Subcutaneous abdominal adipose tissue (tissue), 5 donors: ENCODE measurements at regions not wholly inside any gene's neighbourhood (a gene's known extent, or its start where the extent isn't known, plus 50 kb on each side); places are given as distances from the start of the nearest gene placed in this dataset.

Source experiments
- H3K27ac ChIP-seq: one replicate; pipeline ENCODE4 v1.7.0; 2013; ENCODE audit warnings: low read depth, mild to moderate bottlenecking, inconsistent platforms, low read length, moderate library complexity
- H3K27me3 ChIP-seq, 5 donors: one replicate each; pipeline ENCODE4 v1.7.0; 2013; ENCODE audit warnings: low read length in 5 of 5, inconsistent platforms in 1 of 5; ENCODE audit not compliant: control insufficient read depth in 5 of 5, insufficient read depth in 4 of 5
- H3K36me3 ChIP-seq, 5 donors: one replicate each; pipeline ENCODE4 v1.7.0; 2013; ENCODE audit warnings: low read length in 5 of 5; ENCODE audit not compliant: control insufficient read depth in 5 of 5, insufficient read depth in 5 of 5
- H3K4me1 ChIP-seq, 5 donors: one replicate each; pipeline ENCODE4 v1.7.0; 2013; ENCODE audit warnings: low read length in 5 of 5, mild to moderate bottlenecking in 3 of 5, moderate library complexity in 1 of 5; ENCODE audit not compliant: control insufficient read depth in 5 of 5, insufficient read depth in 5 of 5
- H3K4me3 ChIP-seq, 5 donors: one replicate each; pipeline ENCODE4 v1.7.0; 2013; ENCODE audit warnings: low read length in 5 of 5, low read depth in 1 of 5
- H3K9ac ChIP-seq, 5 donors: one replicate each; pipeline ENCODE4 v1.7.0; 2013; ENCODE audit warnings: low read length in 5 of 5, mild to moderate bottlenecking in 4 of 5, moderate library complexity in 3 of 5
- H3K9me3 ChIP-seq, 5 donors: one replicate each; pipeline ENCODE4 v1.7.0; 2013; ENCODE audit warnings: low read length in 5 of 5; ENCODE audit not compliant: control insufficient read depth in 5 of 5
- donor health status: healthy.
- donor health status: healthy.
- donor health status: healthy.
- donor health status: healthy.
- donor health status: healthy.

DNA sequence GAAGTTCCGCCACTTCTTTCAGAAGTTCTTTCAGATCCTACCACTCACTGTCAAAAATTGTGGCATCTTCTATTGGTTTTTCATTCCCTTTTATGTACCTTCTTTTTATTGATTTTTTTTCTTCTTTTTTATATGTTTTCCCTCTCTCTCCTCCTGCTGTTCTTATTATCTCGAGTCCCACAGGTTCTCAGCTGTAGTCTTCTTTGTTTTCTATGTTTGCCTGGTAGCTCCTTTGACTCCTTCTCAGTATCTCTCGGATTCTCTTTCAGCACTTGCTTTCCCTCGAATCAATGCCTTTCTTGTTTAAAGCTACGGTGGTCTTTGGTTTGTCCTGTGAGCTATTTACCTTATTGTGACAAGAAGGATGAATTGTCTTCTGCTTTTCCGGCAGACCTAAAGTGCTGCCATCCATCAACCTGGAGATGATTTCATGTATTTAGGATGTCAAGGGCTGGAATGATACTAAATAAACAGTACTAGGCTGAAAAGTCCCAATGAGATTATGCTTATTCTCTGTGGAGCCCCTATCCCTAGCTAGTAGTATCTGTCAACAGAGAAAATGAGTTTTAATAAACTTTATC is 541.7 kb downstream of the NOVA1 start:
- Histone ChIP-seq H3K36me3 (no peaks in the 10 kb centered on the region), H3K9me3 (peaks cover 0 to 2% (median 0%) of the 10 kb centered on the region in 5 donors), H3K9ac (no peak overlapping the region), H3K27ac (no peak overlapping the region), H3K27me3 (no peaks in the 10 kb centered on the region), H3K4me3 (no peak overlapping the region), H3K4me1 (no peaks in the 10 kb centered on the region)

DNA sequence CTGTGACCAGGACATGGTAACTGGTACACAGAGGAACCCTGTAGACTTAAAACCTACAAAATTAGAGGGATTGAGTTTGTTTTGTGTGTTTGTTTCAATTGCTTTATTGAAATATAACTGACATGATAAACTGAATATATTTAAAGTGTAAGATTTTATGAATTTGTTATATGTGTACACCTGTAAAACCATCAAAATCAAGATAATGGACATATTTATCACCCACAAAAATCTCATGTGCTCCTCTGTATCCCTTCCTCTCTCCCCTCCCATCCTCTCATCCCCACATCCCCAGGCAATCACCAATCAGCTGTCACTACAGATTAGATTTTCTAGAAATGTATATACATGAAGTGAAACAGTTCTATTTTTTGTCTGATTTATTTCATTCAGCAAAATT is 565.5 kb downstream of the NOVA1 start:
- H3K9me3 ChIP-seq, result no peaks in the 10 kb centered on the region
- no peaks in the 10 kb centered on the region for H3K36me3 ChIP-seq
- H3K27ac ChIP-seq, result no peak overlapping the region
- H3K9ac ChIP-seq, result no peak overlapping the region
- no peaks in the 10 kb centered on the region for H3K27me3 ChIP-seq
- no peaks in the 10 kb centered on the region for H3K4me1 ChIP-seq
- H3K4me3 ChIP-seq, result no peak overlapping the region

- Histone ChIP-seq H3K4me3 (no peak overlapping the region), H3K4me1 (no peaks in the 10 kb centered on the region), H3K27me3 (no peaks in the 10 kb centered on the region), H3K27ac (no peak overlapping the region), H3K9me3 (no peaks in the 10 kb centered on the region), H3K9ac (no peak overlapping the region), H3K36me3 (no peaks in the 10 kb centered on the region)
Measured at GRCh38 chr14:26026384-26026783, 571.4 kb downstream of the NOVA1 start.

DNA sequence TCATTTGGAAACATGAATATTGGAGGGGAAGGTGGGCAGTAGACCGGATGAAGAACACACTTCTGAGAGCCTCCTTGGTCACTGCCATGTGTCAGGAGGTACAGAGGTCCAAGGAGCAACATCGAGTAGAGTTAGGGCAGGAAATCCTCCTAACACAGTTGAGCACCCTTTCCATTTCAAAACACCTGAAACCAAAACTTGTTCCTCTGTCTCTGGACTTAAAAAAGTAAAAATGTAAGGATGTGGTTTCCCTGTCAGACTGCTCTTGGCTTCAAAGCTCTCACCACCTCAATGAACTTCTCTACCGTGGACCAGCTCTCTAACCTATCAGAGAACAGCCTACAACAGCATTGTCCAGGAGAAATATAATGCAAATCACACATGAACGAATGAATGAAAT is 573.9 kb downstream of the NOVA1 start:
- no peaks in the 10 kb centered on the region for H3K36me3 ChIP-seq
- no peak overlapping the region for H3K27ac ChIP-seq
- H3K4me1 ChIP-seq, result no peaks in the 10 kb centered on the region
- no peak overlapping the region for H3K4me3 ChIP-seq
- no peaks in the 10 kb centered on the region for H3K9me3 ChIP-seq
- H3K27me3 ChIP-seq, result no peaks in the 10 kb centered on the region
- no peak overlapping the region for H3K9ac ChIP-seq

DNA sequence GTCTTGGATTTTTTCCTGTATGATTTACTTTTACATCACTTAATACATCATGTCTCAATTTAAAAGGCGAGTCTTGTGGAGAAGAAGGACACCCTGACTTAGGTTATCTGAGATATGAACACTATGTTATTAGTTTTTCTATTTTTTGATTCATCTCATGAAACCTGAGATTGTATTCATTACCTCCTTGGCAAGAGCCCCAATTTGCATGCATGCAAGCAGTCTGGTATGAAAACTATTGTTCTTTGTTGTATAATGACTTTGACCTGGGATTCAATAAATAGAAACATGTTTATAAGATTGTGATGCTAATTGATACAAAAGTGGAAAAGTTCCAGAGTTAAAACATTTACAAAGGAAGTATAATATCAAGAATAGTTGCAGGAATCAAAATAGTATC is 576.1 kb downstream of the NOVA1 start:
- Histone ChIP-seq H3K27ac (no peak overlapping the region), H3K9me3 (no peaks in the 10 kb centered on the region), H3K36me3 (no peaks in the 10 kb centered on the region), H3K9ac (no peak overlapping the region), H3K4me1 (no peaks in the 10 kb centered on the region), H3K4me3 (no peak overlapping the region), H3K27me3 (no peaks in the 10 kb centered on the region)

DNA sequence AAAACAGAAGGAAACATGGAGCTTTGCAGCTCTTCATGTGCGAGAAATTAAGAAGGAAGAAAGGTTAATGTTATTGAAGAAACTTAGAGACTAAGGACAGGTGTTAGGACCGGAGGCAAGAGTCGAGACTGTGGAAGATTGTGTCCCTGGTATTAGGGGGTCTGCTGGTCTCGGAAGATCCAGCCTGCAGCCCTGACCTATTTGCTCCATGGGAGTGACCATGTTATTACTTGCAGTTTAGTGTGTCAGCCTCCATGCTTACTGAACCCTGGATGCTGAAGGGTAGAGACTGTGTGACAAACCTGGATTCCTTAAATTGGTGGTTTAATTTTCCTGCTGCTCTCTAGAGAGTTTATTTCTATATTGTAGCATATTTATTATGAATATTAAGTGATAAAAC is 580.6 kb downstream of the NOVA1 start:
- Histone ChIP-seq H3K9me3 (no peaks in the 10 kb centered on the region), H3K9ac (no peak overlapping the region), H3K4me3 (no peak overlapping the region), H3K27me3 (no peaks in the 10 kb centered on the region), H3K27ac (no peak overlapping the region), H3K36me3 (no peaks in the 10 kb centered on the region), H3K4me1 (no peaks in the 10 kb centered on the region)

GRCh38 chr14:26008290-26008689 is 589.5 kb downstream of the NOVA1 start:
- Histone ChIP-seq H3K9me3 (no peaks in the 10 kb centered on the region), H3K36me3 (no peaks in the 10 kb centered on the region), H3K4me1 (no peaks in the 10 kb centered on the region), H3K27me3 (no peaks in the 10 kb centered on the region), H3K9ac (no peak overlapping the region), H3K4me3 (no peak overlapping the region), H3K27ac (no peak overlapping the region)

DNA sequence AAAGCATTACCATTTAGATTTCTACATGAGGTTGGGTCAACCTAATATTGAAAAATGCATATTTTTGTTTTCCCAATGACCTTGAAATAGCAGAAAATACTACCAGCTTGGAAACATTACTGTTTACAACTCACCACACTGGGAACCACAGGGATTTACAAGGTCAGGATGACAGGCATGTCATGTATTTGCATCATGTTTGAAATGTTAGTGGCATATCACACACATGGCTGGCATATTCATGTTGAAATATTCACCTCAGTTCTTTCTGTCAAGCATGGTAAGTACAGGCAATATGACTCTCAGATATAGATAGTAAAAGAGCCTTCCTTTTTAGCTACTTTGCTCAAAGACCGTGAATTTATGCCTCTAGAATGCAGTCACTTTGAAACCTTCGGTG is 593.5 kb downstream of the NOVA1 start:
- Histone ChIP-seq H3K36me3 (no peaks in the 10 kb centered on the region), H3K4me1 (no peaks in the 10 kb centered on the region), H3K4me3 (no peak overlapping the region), H3K9me3 (no peaks in the 10 kb centered on the region), H3K9ac (no peak overlapping the region), H3K27me3 (no peaks in the 10 kb centered on the region), H3K27ac (no peak overlapping the region)

DNA sequence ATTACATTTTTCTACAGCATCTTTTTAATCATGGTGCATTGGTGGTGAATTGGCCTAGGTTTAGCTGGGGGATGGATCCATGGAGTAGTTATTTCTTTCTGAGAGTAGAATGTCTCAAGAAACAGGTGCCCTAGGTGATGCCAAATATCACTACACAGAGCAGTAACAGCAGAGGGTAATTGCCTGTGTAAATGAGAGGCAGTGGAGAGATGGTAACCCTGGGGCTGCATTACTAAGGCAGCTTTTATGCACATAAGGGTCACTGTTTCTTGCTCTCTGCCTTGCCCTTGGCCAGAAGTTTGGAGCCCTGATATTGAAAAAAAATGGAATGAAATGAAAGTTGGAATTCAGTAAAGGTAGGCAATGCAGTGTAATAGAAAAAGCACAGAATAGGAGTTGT is 604.0 kb downstream of the NOVA1 start:
- H3K4me1 ChIP-seq, result no peaks in the 10 kb centered on the region
- H3K27me3 ChIP-seq, result no peaks in the 10 kb centered on the region
- no peaks in the 10 kb centered on the region for H3K9me3 ChIP-seq
- no peak overlapping the region for H3K9ac ChIP-seq
- H3K4me3 ChIP-seq, result no peak overlapping the region
- H3K27ac ChIP-seq, result no peak overlapping the region
- no peaks in the 10 kb centered on the region for H3K36me3 ChIP-seq

DNA sequence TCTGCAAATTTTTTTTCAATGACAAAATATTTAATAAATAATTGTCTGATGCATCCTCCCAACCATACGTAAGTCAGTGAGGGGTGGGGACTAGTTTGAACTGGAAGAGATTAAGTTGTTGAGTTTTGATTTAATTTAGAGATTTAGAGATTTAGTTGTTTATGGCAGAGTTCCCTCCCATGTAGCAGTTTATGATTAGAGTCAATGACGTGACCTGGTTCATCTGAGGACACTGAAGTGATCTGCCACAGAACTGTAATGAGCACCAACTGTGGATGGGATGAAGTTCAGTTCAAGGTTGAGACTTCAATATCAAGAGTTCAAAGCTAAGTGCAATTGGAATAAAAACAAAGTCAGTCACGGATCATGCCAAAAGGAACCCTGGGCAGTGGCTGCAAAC is 609.3 kb downstream of the NOVA1 start:
- Histone ChIP-seq H3K9me3 (peaks cover 0 to 3% (median 0%) of the 10 kb centered on the region in 5 donors), H3K4me3 (no peak overlapping the region), H3K27me3 (no peaks in the 10 kb centered on the region), H3K4me1 (no peaks in the 10 kb centered on the region), H3K9ac (no peak overlapping the region), H3K36me3 (no peaks in the 10 kb centered on the region), H3K27ac (no peak overlapping the region)

DNA sequence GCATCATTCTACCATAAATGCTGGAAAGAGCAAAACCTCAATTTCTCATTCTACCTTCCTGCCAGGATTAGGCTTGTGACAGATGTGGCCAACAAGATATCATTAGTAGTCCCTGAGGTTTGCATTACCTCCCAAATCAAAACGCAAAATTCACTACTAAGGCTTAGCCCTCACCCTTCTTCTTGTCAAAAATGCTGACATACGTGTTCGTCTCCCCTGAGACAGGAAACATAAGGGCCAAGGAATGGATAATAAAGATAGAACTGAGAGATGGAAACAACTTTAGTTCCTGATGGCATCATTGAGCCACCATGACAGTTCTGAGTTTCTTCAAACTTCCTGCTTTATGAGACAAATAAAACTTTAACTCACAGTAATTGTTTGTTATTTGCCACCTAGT is 642.1 kb downstream of the NOVA1 start:
- no peaks in the 10 kb centered on the region for H3K4me1 ChIP-seq
- H3K9ac ChIP-seq, result no peak overlapping the region
- H3K27me3 ChIP-seq, result no peaks in the 10 kb centered on the region
- H3K4me3 ChIP-seq, result no peak overlapping the region
- no peaks in the 10 kb centered on the region for H3K36me3 ChIP-seq
- no peak overlapping the region for H3K27ac ChIP-seq
- H3K9me3 ChIP-seq, result peaks cover 0 to 6% (median 5%) of the 10 kb centered on the region in 5 donors
